BJ (cell line): ENCODE measurements at regions not wholly inside any gene's neighbourhood (a gene's known extent, or its start where the extent isn't known, plus 50 kb on each side); places are given as distances from the start of the nearest gene placed in this dataset.

ENCODE experiments used
- CTCF ChIA-PET: fragments of 350-600 bp; formaldehyde crosslinking; extraction: SDS; loops from one replicate; lab custom pipeline; 2021; ENCODE audit warnings: antibody characterized with exemption, inconsistent platforms; lab: Yijun Ruan, JAX
- POLR2A ChIA-PET: fragments of 300-600 bp; sonication (Branson Sonifier 250); formaldehyde crosslinking; extraction: SDS; loops from one replicate; lab custom pipeline; 2021; ENCODE audit warnings: antibody characterized with exemption; lab: Charles Lee
- DNase-seq: peaks from one replicate; pipeline ENCODE4 v3.0.0-alpha.2; 2011; ENCODE audit warnings: low read depth
- H3K27me3 ChIP-seq: 2 replicates; pipeline ENCODE4 v1.6.0; 2011; ENCODE audit warnings: low read length; ENCODE audit not compliant: control insufficient read depth, insufficient read depth
- H3K36me3 ChIP-seq: 2 replicates; pipeline ENCODE4 v1.5.1; 2011; ENCODE audit warnings: low read length; ENCODE audit not compliant: control insufficient read depth, insufficient read depth
- H3K4me3 ChIP-seq: 2 replicates; pipeline ENCODE4 v1.5.1; 2011; ENCODE audit warnings: low read depth, mild to moderate bottlenecking, control low read depth, low read length
- TF ChIP-seq, protein P1 (sequence below): IDR thresholded peaks from 2 replicates; pipeline ENCODE4 v1.5.1; 2011; ENCODE audit warnings: low read depth, mild to moderate bottlenecking, control low read depth, inconsistent platforms, low read length, moderate library complexity; ENCODE audit not compliant: insufficient read depth

DNA sequence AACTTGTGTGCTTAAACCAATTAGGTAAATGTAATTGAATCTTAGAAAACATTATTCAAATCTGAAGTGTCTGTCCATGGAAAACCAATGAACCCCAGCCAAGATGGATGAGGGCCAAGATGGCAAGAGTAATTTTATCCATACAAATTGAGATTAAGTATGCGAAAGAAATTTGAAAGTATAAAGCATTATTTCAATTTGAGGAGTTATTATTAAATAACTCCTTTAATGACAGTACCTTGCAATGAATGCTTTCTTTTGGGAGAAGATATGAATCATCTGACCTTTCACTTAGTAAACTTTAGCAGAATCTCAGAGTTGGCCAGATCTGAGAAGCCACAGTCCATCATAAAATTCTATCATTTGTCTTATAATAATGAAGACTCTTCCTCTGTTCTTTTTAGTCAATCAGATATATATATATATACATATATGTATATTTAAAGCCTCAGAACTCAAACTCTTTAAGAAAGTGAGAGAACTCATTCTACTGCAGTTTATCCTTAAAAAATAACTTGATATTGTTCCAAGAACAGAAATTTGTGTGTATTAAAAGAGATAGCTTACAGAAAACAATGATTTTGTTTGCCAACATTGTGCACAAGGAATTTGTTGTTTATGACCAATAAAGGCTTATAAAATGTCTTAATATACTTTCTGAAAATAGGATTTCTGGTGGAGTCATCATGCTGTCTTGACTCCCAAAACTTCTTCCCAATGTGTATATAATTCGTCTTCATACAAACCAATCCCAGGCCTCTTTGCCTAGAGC, 434.8 kb upstream of the THBS1 start:
- TF ChIP-seq, protein P1, sequence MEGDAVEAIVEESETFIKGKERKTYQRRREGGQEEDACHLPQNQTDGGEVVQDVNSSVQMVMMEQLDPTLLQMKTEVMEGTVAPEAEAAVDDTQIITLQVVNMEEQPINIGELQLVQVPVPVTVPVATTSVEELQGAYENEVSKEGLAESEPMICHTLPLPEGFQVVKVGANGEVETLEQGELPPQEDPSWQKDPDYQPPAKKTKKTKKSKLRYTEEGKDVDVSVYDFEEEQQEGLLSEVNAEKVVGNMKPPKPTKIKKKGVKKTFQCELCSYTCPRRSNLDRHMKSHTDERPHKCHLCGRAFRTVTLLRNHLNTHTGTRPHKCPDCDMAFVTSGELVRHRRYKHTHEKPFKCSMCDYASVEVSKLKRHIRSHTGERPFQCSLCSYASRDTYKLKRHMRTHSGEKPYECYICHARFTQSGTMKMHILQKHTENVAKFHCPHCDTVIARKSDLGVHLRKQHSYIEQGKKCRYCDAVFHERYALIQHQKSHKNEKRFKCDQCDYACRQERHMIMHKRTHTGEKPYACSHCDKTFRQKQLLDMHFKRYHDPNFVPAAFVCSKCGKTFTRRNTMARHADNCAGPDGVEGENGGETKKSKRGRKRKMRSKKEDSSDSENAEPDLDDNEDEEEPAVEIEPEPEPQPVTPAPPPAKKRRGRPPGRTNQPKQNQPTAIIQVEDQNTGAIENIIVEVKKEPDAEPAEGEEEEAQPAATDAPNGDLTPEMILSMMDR, result no peak
- H3K36me3 ChIP-seq, result no peaks in the 10 kb centered on the region
- ChIA-PET CTCF (interaction anchor here (2.1 kb wide), 1 partner anchor 8 kb away, joined by 10 read pairs; no protein-coding TSS in a partner anchor), POLR2A (interaction anchor here (0.5 to 0.7 kb wide), 5 partner anchors 21 to 431 kb away, joined by 3 to 6 read pairs (median 3); no protein-coding TSS in a partner anchor)
- DNase-seq, result no peak
- no peak overlapping the region for H3K4me3 ChIP-seq
- H3K27me3 ChIP-seq, result no peaks in the 10 kb centered on the region

DNA sequence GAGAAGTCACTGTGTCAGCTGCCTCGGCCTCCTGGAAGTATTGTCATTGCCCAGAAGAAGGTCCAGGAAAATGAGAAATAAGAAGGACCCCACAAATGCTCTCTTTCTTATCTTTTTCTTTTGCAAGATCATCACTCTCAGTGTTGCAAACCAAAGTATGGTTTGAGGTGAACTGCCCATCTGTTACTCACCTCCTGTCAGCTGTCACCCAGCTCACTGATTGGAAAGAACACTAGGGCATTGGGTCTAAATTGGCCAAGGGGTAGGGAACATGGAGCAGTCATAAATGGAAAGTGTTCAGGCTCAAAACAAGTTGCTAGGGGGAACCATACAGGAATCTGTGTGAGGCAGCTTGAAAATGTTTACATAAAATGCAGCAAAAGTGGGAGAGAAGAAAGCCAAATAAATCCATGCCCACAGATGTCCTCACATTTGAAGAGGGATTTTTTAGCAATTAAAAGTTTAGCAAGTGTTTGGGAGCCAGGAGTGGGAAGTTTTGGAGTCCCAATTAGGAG, 431.2 kb upstream of the THBS1 start:
- Histone ChIP-seq H3K27me3 (no peaks in the 10 kb centered on the region), H3K4me3 (no peak overlapping the region), H3K36me3 (no peaks in the 10 kb centered on the region)
- POLR2A ChIA-PET, result no interaction called here
- CTCF ChIA-PET, result no interaction called here
- TF ChIP-seq, protein P1, result no peak
- DNase-seq, result no peak

DNA sequence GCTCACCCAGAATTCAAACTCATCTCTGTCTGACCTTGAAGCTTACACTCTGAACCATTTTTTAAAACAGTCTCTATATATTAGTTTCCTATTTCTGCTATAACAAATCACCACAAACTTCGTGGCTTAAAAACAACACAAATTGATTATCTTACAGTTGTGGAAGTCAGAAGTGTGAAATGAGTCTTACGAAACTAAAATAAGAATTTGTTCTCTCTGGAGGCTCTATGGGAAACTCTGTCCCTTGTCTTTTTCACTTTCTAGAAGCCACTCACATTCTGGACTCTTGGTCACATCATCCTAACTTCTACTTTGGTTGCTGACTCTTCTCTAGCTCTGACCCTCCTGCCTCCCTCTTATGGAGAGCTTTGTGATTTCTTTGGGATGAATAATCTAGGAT, 429.3 kb upstream of the THBS1 start:
- no peaks in the 10 kb centered on the region for H3K27me3 ChIP-seq
- H3K4me3 ChIP-seq, result no peak overlapping the region
- POLR2A ChIA-PET, result interaction anchor here (0.6 kb wide), 3 partner anchors 27 to 94 kb away, joined by 3 read pairs; no protein-coding TSS in a partner anchor
- DNase-seq, result no peak
- no peaks in the 10 kb centered on the region for H3K36me3 ChIP-seq
- TF ChIP-seq, protein P1, result no peak
- CTCF ChIA-PET, result interaction anchor here (0.7 to 1.1 kb wide), 2 partner anchors 16 to 22 kb away, joined by 3 read pairs; no protein-coding TSS in a partner anchor

DNA sequence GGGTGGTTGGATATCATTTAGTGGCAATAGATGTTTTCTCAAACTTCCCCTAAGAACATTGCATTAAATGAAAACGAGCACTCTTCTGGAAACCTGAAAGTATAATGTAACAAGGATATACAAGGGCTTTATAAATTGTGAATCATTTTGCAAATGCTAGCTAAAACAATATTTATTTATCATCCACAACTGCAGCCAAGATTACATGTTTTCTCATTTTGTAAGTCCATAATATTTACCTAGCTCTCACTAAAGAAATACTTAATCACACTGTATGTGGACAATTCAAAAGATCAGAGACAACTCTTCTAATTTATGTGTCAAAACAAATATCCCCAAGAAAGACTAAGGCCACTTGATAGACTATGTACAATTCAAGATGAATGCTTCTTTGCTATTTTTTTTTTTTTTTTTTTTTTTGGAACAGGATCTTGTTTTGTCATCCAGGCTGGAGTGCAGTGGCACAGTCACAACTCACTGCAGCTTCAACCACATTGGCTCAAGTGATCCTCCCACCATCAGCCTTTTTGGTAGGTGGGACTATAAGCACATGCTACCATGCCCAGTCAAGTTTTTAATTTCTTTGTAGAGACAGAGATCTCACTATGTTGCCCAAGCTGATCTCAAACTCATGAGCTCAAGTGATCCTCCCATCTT, 427.7 kb upstream of the THBS1 start:
- Histone ChIP-seq H3K36me3 (no peaks in the 10 kb centered on the region), H3K4me3 (no peak overlapping the region), H3K27me3 (no peaks in the 10 kb centered on the region)
- CTCF ChIA-PET, result interaction anchor here (1.1 to 2.8 kb wide), 2 partner anchors 8 to 23 kb away, joined by 3 to 10 read pairs; no protein-coding TSS in a partner anchor
- no peak for DNase-seq
- POLR2A ChIA-PET, result no interaction called here
- TF ChIP-seq, protein P1, result no peak

DNA sequence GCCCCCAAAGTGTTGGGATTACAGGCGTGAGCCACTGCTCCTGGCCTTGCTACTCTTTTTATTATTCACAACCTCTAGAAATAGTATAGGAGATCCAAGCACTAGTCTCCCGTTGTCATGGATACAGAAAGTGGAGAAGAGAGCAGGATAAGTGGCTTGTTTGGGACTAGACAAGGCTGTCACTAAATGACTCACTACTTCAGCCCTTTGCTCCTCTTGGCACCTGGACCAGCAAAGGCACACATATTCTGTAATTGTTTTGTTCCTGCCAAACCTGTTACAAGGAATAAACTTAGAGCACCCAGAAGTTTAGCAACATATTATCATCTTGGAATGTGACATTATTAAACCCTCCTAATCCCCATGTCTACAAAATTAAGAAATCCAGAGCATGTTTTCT, 427.2 kb upstream of the THBS1 start:
- Histone ChIP-seq H3K4me3 (no peak overlapping the region), H3K27me3 (no peaks in the 10 kb centered on the region), H3K36me3 (no peaks in the 10 kb centered on the region)
- TF ChIP-seq, protein P1, result no peak
- ChIA-PET POLR2A (no interaction called here), CTCF (interaction anchor here (0.6 to 2.8 kb wide), 3 partner anchors 9 to 74 kb away, joined by 3 to 10 read pairs (median 3); no protein-coding TSS in a partner anchor)
- DNase-seq, result no peak
